Stomach (tissue), 4 donors: ENCODE measurements at regions not wholly inside any gene's neighbourhood (a gene's known extent, or its start where the extent isn't known, plus 50 kb on each side); places are given as distances from the start of the nearest gene placed in this dataset.

Source experiments
- CTCF ChIP-seq, 7 experiments: fragments of 450-650 bp in 4 of 7; fragments of 200-600 bp in 3 of 7; sonication (generic) in 3 of 7; IDR thresholded peaks; one replicate each; pipeline ENCODE4 v1.5.1; 2016 to 2019; ENCODE audit warnings: antibody characterized with exemption in 7 of 7, control low read depth in 2 of 7, mild to moderate bottlenecking in 1 of 7
- POLR2A ChIP-seq, 4 donors: fragments of 450-650 bp; IDR thresholded peaks; one replicate each; pipeline ENCODE4 v1.6.1; 2016; ENCODE audit warnings: antibody characterized with exemption in 4 of 4, control low read depth in 2 of 4, mild to moderate bottlenecking in 1 of 4, moderate library complexity in 1 of 4

GRCh38 chr13:23516190-23516589 lies 54.0 kb upstream of the TNFRSF19 start:
- TF ChIP-seq POLR2A (IDR thresholded peaks at IDR 0.05), result no peak
- no peak for TF ChIP-seq CTCF (IDR thresholded peaks at IDR 0.05)
